GM12878 (cell line): ENCODE measurements at regions not wholly inside any gene's neighbourhood (a gene's known extent, or its start where the extent isn't known, plus 50 kb on each side); places are given as distances from the start of the nearest gene placed in this dataset.

Experiments
- E2F8 ChIP-seq: fragments of 450-650 bp; IDR thresholded peaks from 2 replicates; pipeline ENCODE4 v1.6.1; 2018; ENCODE audit warnings: mild to moderate bottlenecking, low read depth, moderate library complexity; ENCODE audit not compliant: partially characterized antibody
- EZH2 ChIP-seq: IDR thresholded peaks from 2 replicates; pipeline ENCODE4 v1.6.1; 2012; ENCODE audit warnings: low read depth, mild to moderate bottlenecking, control low read depth, inconsistent platforms, low read length, borderline replicate concordance; ENCODE audit not compliant: control insufficient read depth
- HCFC1 ChIP-seq: fragments of 150-350 bp; IDR thresholded peaks from 2 replicates; pipeline ENCODE4 v1.6.1; 2014; ENCODE audit warnings: low read length
- POLR2A ChIP-seq: IDR thresholded peaks from 2 replicates; pipeline ENCODE4 v1.6.1; 2011; ENCODE audit warnings: low read depth, mild to moderate bottlenecking, low read length
- POLR2AphosphoS5 ChIP-seq: IDR thresholded peaks from 2 replicates; pipeline ENCODE4 v1.6.1; 2011; ENCODE audit warnings: mild to moderate bottlenecking, low read length, inconsistent platforms
- TAF1 ChIP-seq: IDR thresholded peaks from 2 replicates; pipeline ENCODE4 v1.6.1; 2011; ENCODE audit warnings: mild to moderate bottlenecking, low read depth, low read length, borderline replicate concordance
- USF1 ChIP-seq: IDR thresholded peaks from 2 replicates; pipeline ENCODE4 v1.6.1; 2011; ENCODE audit warnings: borderline replicate concordance, low read depth, mild to moderate bottlenecking, moderate library complexity, mixed read lengths, low read length; ENCODE audit not compliant: insufficient read depth; ENCODE audit errors: extremely low read length
- TF ChIP-seq, protein P1 (sequence below), 3 experiments: IDR thresholded peaks in 2 of 3; conservative IDR thresholded peaks in 1 of 3; 2 replicates each; pipeline ENCODE4 v1.5.1; 2011; ENCODE audit warnings: low read depth in 3 of 3, low read length in 3 of 3, mild to moderate bottlenecking in 3 of 3, control low read depth in 2 of 3, moderate library complexity in 2 of 3, inconsistent platforms in 1 of 3, mixed read lengths in 1 of 3; ENCODE audit not compliant: control insufficient read depth in 2 of 3, insufficient read depth in 1 of 3; ENCODE audit errors: extremely low read depth in 1 of 3
- TF ChIP-seq, protein P2 (sequence below): IDR thresholded peaks from 2 replicates; pipeline ENCODE4 v1.6.1; 2011; ENCODE audit warnings: low read depth, mild to moderate bottlenecking, low read length, moderate library complexity, borderline replicate concordance; ENCODE audit errors: extremely low read depth
- TF ChIP-seq, protein P3 (sequence below): fragments of 450-650 bp; IDR thresholded peaks from 2 replicates; pipeline ENCODE4 v1.6.1; 2017; ENCODE audit warnings: mild to moderate bottlenecking
- TF ChIP-seq, protein P4 (sequence below): fragments of 150-350 bp; IDR thresholded peaks from 2 replicates; pipeline ENCODE4 v1.6.1; 2016; ENCODE audit warnings: low read depth, low read length

DNA sequence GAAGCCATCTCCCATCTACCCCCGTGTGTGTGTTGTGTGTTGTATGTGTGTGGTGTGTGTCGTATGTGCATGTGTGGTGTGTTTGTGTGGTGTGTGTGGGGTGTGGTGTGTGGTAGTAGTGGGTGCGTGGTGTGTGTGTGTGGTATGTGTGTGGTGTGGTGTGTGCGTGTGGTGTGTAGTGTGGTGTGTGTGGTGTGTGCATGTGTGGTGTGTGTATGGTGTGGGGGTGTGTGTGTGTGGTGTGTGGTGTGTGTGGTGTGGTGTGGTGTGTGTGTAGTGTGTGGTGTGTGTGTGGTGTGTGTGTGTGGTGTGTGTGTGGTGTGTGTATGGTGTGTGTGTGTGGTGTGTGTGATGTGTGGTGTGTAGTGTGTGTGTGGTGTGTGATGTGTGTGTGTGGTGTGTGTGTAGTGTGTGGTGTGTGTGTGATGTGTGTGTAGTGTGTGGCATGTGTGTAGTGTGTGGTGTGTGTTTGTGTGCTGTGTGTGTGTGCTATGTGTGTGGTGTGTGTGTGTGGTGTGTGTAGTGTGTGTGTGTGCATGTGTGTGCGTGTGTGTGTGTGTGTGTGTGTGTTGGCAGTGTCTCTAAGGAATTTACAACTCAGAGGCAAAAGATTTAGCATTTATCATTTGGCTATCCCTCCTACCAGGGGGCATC lies 156.3 kb upstream of the TMEM108 start:
- TF ChIP-seq EZH2 (no peak), USF1 (no peak), POLR2AphosphoS5 (no peak), E2F8 (no peak), TAF1 (no peak), HCFC1 (no peak), POLR2A (no peak)
- TF ChIP-seq, protein P1, sequence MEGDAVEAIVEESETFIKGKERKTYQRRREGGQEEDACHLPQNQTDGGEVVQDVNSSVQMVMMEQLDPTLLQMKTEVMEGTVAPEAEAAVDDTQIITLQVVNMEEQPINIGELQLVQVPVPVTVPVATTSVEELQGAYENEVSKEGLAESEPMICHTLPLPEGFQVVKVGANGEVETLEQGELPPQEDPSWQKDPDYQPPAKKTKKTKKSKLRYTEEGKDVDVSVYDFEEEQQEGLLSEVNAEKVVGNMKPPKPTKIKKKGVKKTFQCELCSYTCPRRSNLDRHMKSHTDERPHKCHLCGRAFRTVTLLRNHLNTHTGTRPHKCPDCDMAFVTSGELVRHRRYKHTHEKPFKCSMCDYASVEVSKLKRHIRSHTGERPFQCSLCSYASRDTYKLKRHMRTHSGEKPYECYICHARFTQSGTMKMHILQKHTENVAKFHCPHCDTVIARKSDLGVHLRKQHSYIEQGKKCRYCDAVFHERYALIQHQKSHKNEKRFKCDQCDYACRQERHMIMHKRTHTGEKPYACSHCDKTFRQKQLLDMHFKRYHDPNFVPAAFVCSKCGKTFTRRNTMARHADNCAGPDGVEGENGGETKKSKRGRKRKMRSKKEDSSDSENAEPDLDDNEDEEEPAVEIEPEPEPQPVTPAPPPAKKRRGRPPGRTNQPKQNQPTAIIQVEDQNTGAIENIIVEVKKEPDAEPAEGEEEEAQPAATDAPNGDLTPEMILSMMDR (IDR thresholded peaks at IDR 0.05 in 2 of 3, conservative IDR thresholded peaks at IDR 0.05 in 1 of 3; ENCODE audit: control insufficient read depth in 2 of 3, extremely low read depth in 1 of 3, insufficient read depth in 1 of 3, low read depth in 3 of 3, low read length in 3 of 3) = no peak
- TF ChIP-seq, protein P2, sequence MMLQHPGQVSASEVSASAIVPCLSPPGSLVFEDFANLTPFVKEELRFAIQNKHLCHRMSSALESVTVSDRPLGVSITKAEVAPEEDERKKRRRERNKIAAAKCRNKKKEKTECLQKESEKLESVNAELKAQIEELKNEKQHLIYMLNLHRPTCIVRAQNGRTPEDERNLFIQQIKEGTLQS = no peak
- TF ChIP-seq, protein P3, sequence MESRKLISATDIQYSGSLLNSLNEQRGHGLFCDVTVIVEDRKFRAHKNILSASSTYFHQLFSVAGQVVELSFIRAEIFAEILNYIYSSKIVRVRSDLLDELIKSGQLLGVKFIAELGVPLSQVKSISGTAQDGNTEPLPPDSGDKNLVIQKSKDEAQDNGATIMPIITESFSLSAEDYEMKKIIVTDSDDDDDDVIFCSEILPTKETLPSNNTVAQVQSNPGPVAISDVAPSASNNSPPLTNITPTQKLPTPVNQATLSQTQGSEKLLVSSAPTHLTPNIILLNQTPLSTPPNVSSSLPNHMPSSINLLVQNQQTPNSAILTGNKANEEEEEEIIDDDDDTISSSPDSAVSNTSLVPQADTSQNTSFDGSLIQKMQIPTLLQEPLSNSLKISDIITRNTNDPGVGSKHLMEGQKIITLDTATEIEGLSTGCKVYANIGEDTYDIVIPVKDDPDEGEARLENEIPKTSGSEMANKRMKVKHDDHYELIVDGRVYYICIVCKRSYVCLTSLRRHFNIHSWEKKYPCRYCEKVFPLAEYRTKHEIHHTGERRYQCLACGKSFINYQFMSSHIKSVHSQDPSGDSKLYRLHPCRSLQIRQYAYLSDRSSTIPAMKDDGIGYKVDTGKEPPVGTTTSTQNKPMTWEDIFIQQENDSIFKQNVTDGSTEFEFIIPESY = no peak
- TF ChIP-seq, protein P4, sequence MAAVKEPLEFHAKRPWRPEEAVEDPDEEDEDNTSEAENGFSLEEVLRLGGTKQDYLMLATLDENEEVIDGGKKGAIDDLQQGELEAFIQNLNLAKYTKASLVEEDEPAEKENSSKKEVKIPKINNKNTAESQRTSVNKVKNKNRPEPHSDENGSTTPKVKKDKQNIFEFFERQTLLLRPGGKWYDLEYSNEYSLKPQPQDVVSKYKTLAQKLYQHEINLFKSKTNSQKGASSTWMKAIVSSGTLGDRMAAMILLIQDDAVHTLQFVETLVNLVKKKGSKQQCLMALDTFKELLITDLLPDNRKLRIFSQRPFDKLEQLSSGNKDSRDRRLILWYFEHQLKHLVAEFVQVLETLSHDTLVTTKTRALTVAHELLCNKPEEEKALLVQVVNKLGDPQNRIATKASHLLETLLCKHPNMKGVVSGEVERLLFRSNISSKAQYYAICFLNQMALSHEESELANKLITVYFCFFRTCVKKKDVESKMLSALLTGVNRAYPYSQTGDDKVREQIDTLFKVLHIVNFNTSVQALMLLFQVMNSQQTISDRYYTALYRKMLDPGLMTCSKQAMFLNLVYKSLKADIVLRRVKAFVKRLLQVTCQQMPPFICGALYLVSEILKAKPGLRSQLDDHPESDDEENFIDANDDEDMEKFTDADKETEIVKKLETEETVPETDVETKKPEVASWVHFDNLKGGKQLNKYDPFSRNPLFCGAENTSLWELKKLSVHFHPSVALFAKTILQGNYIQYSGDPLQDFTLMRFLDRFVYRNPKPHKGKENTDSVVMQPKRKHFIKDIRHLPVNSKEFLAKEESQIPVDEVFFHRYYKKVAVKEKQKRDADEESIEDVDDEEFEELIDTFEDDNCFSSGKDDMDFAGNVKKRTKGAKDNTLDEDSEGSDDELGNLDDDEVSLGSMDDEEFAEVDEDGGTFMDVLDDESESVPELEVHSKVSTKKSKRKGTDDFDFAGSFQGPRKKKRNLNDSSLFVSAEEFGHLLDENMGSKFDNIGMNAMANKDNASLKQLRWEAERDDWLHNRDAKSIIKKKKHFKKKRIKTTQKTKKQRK = no peak
